ENCODE measurements at regions not wholly inside any gene's neighbourhood (a gene's known extent, or its start where the extent isn't known, plus 50 kb on each side); places are given as distances from the start of the nearest gene placed in this dataset.

- TF ChIP-seq CTCF (conservative IDR thresholded peaks at IDR 0.05; ENCODE audit: low read depth, low read length), result no peak
- TF ChIP-seq EZH2 (IDR thresholded peaks at IDR 0.05; ENCODE audit: borderline replicate concordance, low read depth, low read length, poor library complexity, severe bottlenecking), result no peak
Measured at GRCh38 chr18:43904209-43904837, 627.0 kb upstream of the SYT4 start.

Measured in A673 (cell line).